Mammary epithelial cell (primary cell): ENCODE measurements at regions not wholly inside any gene's neighbourhood (a gene's known extent, or its start where the extent isn't known, plus 50 kb on each side); places are given as distances from the start of the nearest gene placed in this dataset.

Source experiments
- EZH2 ChIP-seq: IDR thresholded peaks from 2 replicates; pipeline ENCODE4 v1.6.1; 2012; ENCODE audit warnings: low read length, inconsistent platforms, borderline replicate concordance
- TF ChIP-seq, protein P1 (sequence below), 2 donors: IDR thresholded peaks in 1 of 2; conservative IDR thresholded peaks in 1 of 2; 2 replicates each; pipeline ENCODE4 v1.5.1; 2011 to 2012; ENCODE audit warnings: inconsistent platforms in 2 of 2, low read length in 2 of 2, mild to moderate bottlenecking in 2 of 2, control low read depth in 1 of 2, low read depth in 1 of 2; ENCODE audit not compliant: insufficient read depth in 1 of 2; ENCODE audit errors: extremely low read depth in 1 of 2

DNA sequence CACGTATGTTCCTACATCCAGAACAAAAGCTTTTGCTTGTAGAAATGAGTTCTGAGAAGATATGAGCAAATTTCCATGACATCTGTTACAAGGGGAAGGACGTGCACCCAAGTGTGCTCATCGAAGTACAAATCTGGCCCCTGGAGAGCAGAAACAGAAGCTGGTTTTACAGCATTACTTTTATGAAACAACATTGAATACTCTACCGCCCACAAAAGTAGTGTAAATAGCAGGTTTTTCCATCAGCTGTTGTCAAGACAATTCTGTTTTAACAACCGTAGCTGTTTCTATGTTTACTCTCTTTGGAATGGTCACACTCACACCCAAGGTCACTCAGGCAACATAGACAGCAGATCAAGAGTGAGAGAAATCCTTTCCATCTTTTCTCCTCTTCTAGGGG, 114.2 kb upstream of the SSTR4 start:
- TF ChIP-seq, protein P1, sequence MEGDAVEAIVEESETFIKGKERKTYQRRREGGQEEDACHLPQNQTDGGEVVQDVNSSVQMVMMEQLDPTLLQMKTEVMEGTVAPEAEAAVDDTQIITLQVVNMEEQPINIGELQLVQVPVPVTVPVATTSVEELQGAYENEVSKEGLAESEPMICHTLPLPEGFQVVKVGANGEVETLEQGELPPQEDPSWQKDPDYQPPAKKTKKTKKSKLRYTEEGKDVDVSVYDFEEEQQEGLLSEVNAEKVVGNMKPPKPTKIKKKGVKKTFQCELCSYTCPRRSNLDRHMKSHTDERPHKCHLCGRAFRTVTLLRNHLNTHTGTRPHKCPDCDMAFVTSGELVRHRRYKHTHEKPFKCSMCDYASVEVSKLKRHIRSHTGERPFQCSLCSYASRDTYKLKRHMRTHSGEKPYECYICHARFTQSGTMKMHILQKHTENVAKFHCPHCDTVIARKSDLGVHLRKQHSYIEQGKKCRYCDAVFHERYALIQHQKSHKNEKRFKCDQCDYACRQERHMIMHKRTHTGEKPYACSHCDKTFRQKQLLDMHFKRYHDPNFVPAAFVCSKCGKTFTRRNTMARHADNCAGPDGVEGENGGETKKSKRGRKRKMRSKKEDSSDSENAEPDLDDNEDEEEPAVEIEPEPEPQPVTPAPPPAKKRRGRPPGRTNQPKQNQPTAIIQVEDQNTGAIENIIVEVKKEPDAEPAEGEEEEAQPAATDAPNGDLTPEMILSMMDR (conservative IDR thresholded peaks at IDR 0.05 in 1 of 2, IDR thresholded peaks at IDR 0.05 in 1 of 2; ENCODE audit: extremely low read depth in 1 of 2, insufficient read depth in 1 of 2, low read depth in 1 of 2, low read length in 2 of 2): no peak
- TF ChIP-seq EZH2: no peak
